Retinal pigment epithelial cell (primary cell): ENCODE measurements at regions not wholly inside any gene's neighbourhood (a gene's known extent, or its start where the extent isn't known, plus 50 kb on each side); places are given as distances from the start of the nearest gene placed in this dataset.

Source experiments
- DNase-seq: peaks from one replicate; pipeline ENCODE4 v3.0.0-alpha.2; 2010; ENCODE audit warnings: low read depth
- H3K4me3 ChIP-seq: 2 replicates; pipeline ENCODE4 v1.5.1; 2011; ENCODE audit warnings: mild to moderate bottlenecking, low read length, control low read depth, moderate library complexity
- CTCF ChIP-seq: conservative IDR thresholded peaks from 2 replicates; pipeline ENCODE4 v1.5.1; 2011; ENCODE audit warnings: low read depth, low read length, control low read depth, inconsistent platforms

- H3K4me3 ChIP-seq, result no peak overlapping the region
- no peak for TF ChIP-seq CTCF
- no peak for DNase-seq
These were observed 119.7 kb downstream of the IRS2 start for GRCh38 chr13:109666656-109667055.

- no peak for TF ChIP-seq CTCF
- no peak for DNase-seq
- H3K4me3 ChIP-seq, result no peak overlapping the region
These were observed 120.6 kb downstream of the IRS2 start for GRCh38 chr13:109665781-109666249.

- no peak for TF ChIP-seq CTCF
- DNase-seq, result no peak
- no peak overlapping the region for H3K4me3 ChIP-seq
These were observed 121.1 kb downstream of the IRS2 start for GRCh38 chr13:109665240-109665639.

- no peak for TF ChIP-seq CTCF
- DNase-seq, result no peak
- no peak overlapping the region for H3K4me3 ChIP-seq
These were observed 129.0 kb downstream of the IRS2 start for GRCh38 chr13:109657395-109657794.

- DNase-seq, result no peak
- TF ChIP-seq CTCF, result no peak
- no peak overlapping the region for H3K4me3 ChIP-seq
These were observed 130.2 kb downstream of the IRS2 start for GRCh38 chr13:109656206-109656605.

- no peak for DNase-seq
These were observed 130.8 kb downstream of the IRS2 start for GRCh38 chr13:109655611-109656010.

GRCh38 chr13:109655206-109655600, 131.2 kb downstream of the IRS2 start:
- TF ChIP-seq CTCF, result no peak
- DNase-seq, result no peak
- H3K4me3 ChIP-seq, result no peak overlapping the region

More at GRCh38 chr13:109655611-109656010, 130.8 kb downstream of the IRS2 start:
- no peak for TF ChIP-seq CTCF
- no peak overlapping the region for H3K4me3 ChIP-seq
